OCI-LY7 (cell line): ENCODE measurements at regions not wholly inside any gene's neighbourhood (a gene's known extent, or its start where the extent isn't known, plus 50 kb on each side); places are given as distances from the start of the nearest gene placed in this dataset.

Experiments used
- CTCF ChIP-seq: fragments of 200-600 bp; sonication (generic); conservative IDR thresholded peaks from 2 replicates; pipeline ENCODE4 v1.5.1; 2014; ENCODE audit warnings: mild to moderate bottlenecking, antibody characterized with exemption, low read length, moderate library complexity, mixed read lengths
- EZH2phosphoT487 ChIP-seq: fragments of 200-600 bp; sonication (generic); IDR thresholded peaks from 2 replicates; pipeline ENCODE4 v1.6.1; 2018; ENCODE audit warnings: low read depth, borderline replicate concordance, mild to moderate bottlenecking, mixed run types, antibody characterized with exemption, low read length, moderate library complexity, mixed read lengths

GRCh38 chr3:117398141-117398899 lies 688.7 kb downstream of the TUSC7 start:
- TF ChIP-seq CTCF, result no peak
- TF ChIP-seq EZH2phosphoT487, result no peak
